HG03039 (cell line): ENCODE measurements at regions not wholly inside any gene's neighbourhood (a gene's known extent, or its start where the extent isn't known, plus 50 kb on each side); places are given as distances from the start of the nearest gene placed in this dataset.
"Not testable (repeated sequence)": the region's sequence is repeated elsewhere in the genome, so short reads cannot be mapped to it uniquely, and the experiment has no call there.

Experiments
- ATAC-seq: cut with Tn5 transposase; IDR thresholded peaks from one replicate; pipeline ENCODE4 v1.9.1; 2021; ENCODE audit warnings: mild to moderate bottlenecking, moderate library complexity; ENCODE audit not compliant: unreplicated experiment

- ATAC-seq = no peak
Measured at GRCh38 chr9:19660019-19660418, 128.8 kb downstream of the SLC24A2 start.

GRCh38 chr9:19656704-19657103, 132.1 kb downstream of the SLC24A2 start:
- no peak for ATAC-seq

GRCh38 chr9:19651681-19652080, 137.2 kb downstream of the SLC24A2 start:
- no peak for ATAC-seq

GRCh38 chr9:19650312-19650711, 138.5 kb downstream of the SLC24A2 start:
- ATAC-seq = no peak

GRCh38 chr9:19649336-19650041, 139.3 kb downstream of the SLC24A2 start:
- ATAC-seq = no peak

GRCh38 chr9:19648672-19649071, 140.2 kb downstream of the SLC24A2 start:
- no peak for ATAC-seq

GRCh38 chr9:19643875-19644274, 145.0 kb downstream of the SLC24A2 start:
- no peak for ATAC-seq

- ATAC-seq = no peak
Measured at GRCh38 chr9:19642256-19642655, 146.6 kb downstream of the SLC24A2 start.

- no peak for ATAC-seq
Measured at GRCh38 chr9:19641046-19641445, 147.8 kb downstream of the SLC24A2 start.

- ATAC-seq = no peak
Measured at GRCh38 chr9:19640014-19640413, 148.8 kb downstream of the SLC24A2 start.

GRCh38 chr9:19637084-19637483, 151.8 kb downstream of the SLC24A2 start:
- ATAC-seq = no peak

- ATAC-seq = no peak
Measured at GRCh38 chr9:19634881-19635280, 154.0 kb downstream of the SLC24A2 start.

- ATAC-seq = no peak
Measured at GRCh38 chr9:19631181-19631580, 157.7 kb downstream of the SLC24A2 start.

- ATAC-seq = no peak
Measured at GRCh38 chr9:19630760-19631159, 158.1 kb downstream of the SLC24A2 start.

GRCh38 chr9:19629488-19629887, 159.3 kb downstream of the SLC24A2 start:
- no peak for ATAC-seq

- ATAC-seq = not testable (repeated sequence)
Measured at GRCh38 chr9:19625426-19625825, 163.4 kb downstream of the SLC24A2 start.

GRCh38 chr9:19624519-19624918, 164.3 kb downstream of the SLC24A2 start:
- ATAC-seq = no peak

- no peak for ATAC-seq
Measured at GRCh38 chr9:19623941-19624340, 164.9 kb downstream of the SLC24A2 start.

- ATAC-seq = no peak
Measured at GRCh38 chr9:19620326-19620725, 168.5 kb downstream of the SLC24A2 start.

- ATAC-seq = no peak
Measured at GRCh38 chr9:19619221-19619620, 169.6 kb downstream of the SLC24A2 start.

GRCh38 chr9:19618816-19619215, 170.0 kb downstream of the SLC24A2 start:
- no peak for ATAC-seq

GRCh38 chr9:19615036-19615624, 173.7 kb downstream of the SLC24A2 start:
- no peak for ATAC-seq

GRCh38 chr9:19614294-19614693, 174.5 kb downstream of the SLC24A2 start:
- no peak for ATAC-seq
